GM12878 (cell line): ENCODE measurements at regions not wholly inside any gene's neighbourhood (a gene's known extent, or its start where the extent isn't known, plus 50 kb on each side); places are given as distances from the start of the nearest gene placed in this dataset.

Experiments
- CEBPB ChIP-seq, 2 experiments: fragments of 150-350 bp in 1 of 2; IDR thresholded peaks; 2 replicates each; pipeline ENCODE4 v1.6.1; 2012 to 2014; ENCODE audit warnings: low read depth in 2 of 2, low read length in 2 of 2, borderline replicate concordance in 1 of 2, inconsistent platforms in 1 of 2
- CREB1 ChIP-seq: IDR thresholded peaks from 2 replicates; pipeline ENCODE4 v1.6.1; 2012; ENCODE audit warnings: low read depth, mild to moderate bottlenecking, inconsistent platforms
- CTCF ChIP-seq, 3 experiments: IDR thresholded peaks in 2 of 3; conservative IDR thresholded peaks in 1 of 3; 2 replicates each; pipeline ENCODE4 v1.5.1; 2011; ENCODE audit warnings: low read depth in 3 of 3, low read length in 3 of 3, mild to moderate bottlenecking in 3 of 3, control low read depth in 2 of 3, moderate library complexity in 2 of 3, inconsistent platforms in 1 of 3, mixed read lengths in 1 of 3; ENCODE audit not compliant: control insufficient read depth in 2 of 3, insufficient read depth in 1 of 3; ENCODE audit errors: extremely low read depth in 1 of 3
- E2F4 ChIP-seq: IDR thresholded peaks from 2 replicates; pipeline ENCODE4 v1.6.1; 2012; ENCODE audit warnings: low read depth, low read length, improper control_type of control experiment
- EZH2 ChIP-seq: IDR thresholded peaks from 2 replicates; pipeline ENCODE4 v1.6.1; 2012; ENCODE audit warnings: low read depth, mild to moderate bottlenecking, control low read depth, inconsistent platforms, low read length, borderline replicate concordance; ENCODE audit not compliant: control insufficient read depth
- POLR2A ChIP-seq: IDR thresholded peaks from 2 replicates; pipeline ENCODE4 v1.6.1; 2011; ENCODE audit warnings: low read depth, mild to moderate bottlenecking, low read length
- REST ChIP-seq: IDR thresholded peaks from 2 replicates; pipeline ENCODE4 v1.6.1; 2012; ENCODE audit warnings: mild to moderate bottlenecking, low read depth, low read length
- SUZ12 ChIP-seq: fragments of 200-600 bp; sonication (generic); IDR thresholded peaks from one replicate; pipeline ENCODE4 v1.6.1; 2018; ENCODE audit warnings: antibody characterized with exemption, mild to moderate bottlenecking; ENCODE audit not compliant: unreplicated experiment
- TAF1 ChIP-seq: IDR thresholded peaks from 2 replicates; pipeline ENCODE4 v1.6.1; 2011; ENCODE audit warnings: mild to moderate bottlenecking, low read depth, low read length, borderline replicate concordance
- USF1 ChIP-seq: IDR thresholded peaks from 2 replicates; pipeline ENCODE4 v1.6.1; 2011; ENCODE audit warnings: borderline replicate concordance, low read depth, mild to moderate bottlenecking, moderate library complexity, mixed read lengths, low read length; ENCODE audit not compliant: insufficient read depth; ENCODE audit errors: extremely low read length

- TF ChIP-seq CTCF (IDR thresholded peaks at IDR 0.05 in 2 of 3, conservative IDR thresholded peaks at IDR 0.05 in 1 of 3; ENCODE audit: control insufficient read depth in 2 of 3, extremely low read depth in 1 of 3, insufficient read depth in 1 of 3, low read depth in 3 of 3, low read length in 3 of 3) (no peak), EZH2 (no peak), SUZ12 (no peak), POLR2A (no peak), TAF1 (no peak), USF1 (no peak), CEBPB (IDR thresholded peaks at IDR 0.05; ENCODE audit: borderline replicate concordance in 1 of 2, low read depth in 2 of 2, low read length in 2 of 2) (no peak), REST (no peak), E2F4 (no peak), CREB1 (no peak)
Measured at GRCh38 chr4:185890196-185890595, 78.2 kb upstream of the SORBS2 start.
